GM18511 (cell line): ENCODE measurements at regions not wholly inside any gene's neighbourhood (a gene's known extent, or its start where the extent isn't known, plus 50 kb on each side); places are given as distances from the start of the nearest gene placed in this dataset.
"Not testable (repeated sequence)": the region's sequence is repeated elsewhere in the genome, so short reads cannot be mapped to it uniquely, and the experiment has no call there.

Experiments
- ATAC-seq: cut with Tn5 transposase; IDR thresholded peaks from one replicate; pipeline ENCODE4 v1.9.1; 2021; ENCODE audit warnings: mild to moderate bottlenecking, moderate library complexity; ENCODE audit not compliant: unreplicated experiment

DNA sequence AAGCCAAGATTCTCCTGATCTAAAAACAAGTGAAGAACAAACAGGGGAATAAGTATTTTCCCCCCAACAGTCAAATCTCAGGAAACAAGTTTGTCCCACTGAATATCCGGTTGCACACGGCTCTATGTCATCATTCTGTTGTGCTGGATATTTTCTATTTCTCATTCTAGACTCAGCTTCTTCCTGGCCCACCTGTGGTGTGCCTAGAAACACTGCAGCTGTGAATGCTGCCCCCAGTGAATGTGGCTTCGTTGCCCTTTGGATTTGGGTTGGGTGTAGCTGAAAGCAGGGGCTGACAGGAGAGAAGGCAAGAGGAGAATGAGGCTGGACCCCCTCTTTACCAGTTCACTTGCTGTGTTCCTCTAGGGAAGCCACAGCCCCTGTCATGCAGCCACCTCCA, 181.2 kb upstream of the PROK2 start:
- ATAC-seq: no peak

DNA sequence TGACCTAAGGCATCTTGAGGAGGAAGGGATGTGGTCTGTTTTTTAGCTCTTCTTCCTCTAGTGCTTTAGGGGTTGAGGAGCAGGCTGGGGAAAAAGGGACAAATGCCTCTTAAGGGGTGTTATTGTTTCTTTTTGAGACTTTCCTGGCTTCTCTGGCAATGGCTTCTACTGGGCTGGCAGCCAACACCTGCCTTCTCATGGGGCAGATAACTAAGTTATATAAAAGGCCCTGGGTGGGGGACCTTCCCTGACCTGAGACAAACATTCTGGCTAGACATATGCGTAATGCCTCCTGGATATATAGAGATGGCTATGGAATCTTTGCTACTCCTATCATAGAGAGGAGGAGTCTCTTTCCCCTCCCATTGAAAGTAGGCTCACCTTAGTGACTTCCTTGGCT, 179.2 kb upstream of the PROK2 start:
- ATAC-seq: no peak

DNA sequence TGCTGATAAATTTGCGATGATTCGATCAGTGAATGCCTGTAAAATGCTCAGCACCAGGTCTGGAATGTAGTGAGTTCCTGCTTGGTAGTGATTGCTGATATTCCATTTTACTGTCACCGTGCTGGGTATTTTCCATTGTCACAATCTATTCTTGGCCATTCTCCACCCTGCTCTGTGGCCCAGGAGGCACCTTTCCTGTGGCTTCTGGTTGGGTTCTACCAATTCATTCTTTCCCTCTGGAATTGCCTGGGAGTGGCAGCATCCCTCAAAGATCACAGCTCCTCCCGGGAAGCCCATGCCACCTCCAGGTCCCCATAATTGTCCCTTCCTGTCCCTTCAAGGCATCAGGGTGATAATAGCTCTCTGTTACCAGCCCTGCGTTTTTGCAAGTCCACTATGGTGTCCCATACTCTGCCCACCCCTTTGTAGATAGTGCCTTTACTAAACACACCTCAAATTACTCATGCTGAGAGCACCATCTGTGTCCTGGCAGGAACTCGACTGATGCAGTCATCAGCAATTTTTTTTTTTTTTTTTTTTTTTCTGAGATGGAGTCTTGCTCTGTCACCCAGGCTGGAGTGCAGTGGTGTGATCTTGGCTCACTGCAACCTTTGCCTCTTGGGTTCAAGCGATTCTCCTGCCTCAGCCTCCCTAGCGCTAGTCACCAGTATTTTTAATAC, 177.8 kb upstream of the PROK2 start:
- no peak for ATAC-seq

DNA sequence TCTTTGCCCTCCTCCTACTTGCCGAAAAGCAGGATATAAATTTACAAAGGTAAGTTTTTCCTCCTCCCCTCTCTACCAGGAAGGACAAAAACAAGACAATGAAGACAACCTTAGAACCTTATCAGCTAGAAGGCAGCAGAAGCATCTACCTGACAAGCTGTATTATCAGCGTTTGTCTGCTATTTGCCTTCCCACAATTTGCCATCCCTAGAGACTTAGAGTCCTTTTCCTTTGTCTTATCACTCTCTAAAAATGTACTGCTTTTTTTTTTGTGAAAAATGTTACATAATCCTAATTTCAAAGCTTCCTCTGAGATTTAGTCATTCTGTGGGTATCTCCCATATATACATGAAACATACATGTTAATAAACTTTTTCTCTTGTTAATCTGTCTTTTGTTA, 176.9 kb upstream of the PROK2 start:
- ATAC-seq: no peak

DNA sequence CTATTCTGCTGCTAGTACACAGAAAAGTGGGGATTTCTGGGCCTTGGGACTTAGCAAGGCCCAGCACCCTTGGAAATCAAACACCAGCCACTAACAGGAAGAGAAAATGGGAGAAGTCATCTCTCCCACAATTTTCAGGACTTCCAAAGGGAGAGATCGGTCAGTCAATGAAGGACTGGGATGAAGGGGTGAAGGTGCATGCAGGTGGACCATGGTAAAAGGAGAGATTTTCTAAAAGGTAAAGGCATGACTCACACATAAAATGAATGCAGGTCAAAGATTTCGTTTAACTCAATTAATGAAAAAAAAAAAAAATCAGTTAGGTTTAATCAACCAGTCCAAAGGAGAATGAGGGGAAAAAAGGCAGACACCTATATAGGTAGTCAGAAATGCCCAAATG, 176.4 kb upstream of the PROK2 start:
- no peak for ATAC-seq

DNA sequence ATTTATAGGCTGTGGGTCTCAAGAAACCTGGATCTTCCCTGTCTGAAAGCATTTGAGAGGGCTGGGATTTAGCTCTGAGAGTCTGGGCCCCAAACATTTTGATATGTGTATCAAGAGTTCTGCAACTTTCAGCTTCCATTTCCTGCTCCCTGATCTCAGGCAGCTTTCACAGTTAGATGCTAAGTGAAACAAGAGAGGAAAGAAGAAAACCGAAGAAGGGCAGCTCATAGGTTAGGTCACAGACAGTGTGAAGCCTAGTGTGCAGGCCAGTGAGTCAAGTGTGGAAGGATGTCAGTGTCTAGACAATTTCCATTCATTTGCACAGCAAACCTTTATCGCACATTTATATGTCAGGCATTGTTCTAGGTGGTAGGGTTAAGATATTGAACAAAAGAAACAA, 173.6 kb upstream of the PROK2 start:
- ATAC-seq: peak; percentile 58

DNA sequence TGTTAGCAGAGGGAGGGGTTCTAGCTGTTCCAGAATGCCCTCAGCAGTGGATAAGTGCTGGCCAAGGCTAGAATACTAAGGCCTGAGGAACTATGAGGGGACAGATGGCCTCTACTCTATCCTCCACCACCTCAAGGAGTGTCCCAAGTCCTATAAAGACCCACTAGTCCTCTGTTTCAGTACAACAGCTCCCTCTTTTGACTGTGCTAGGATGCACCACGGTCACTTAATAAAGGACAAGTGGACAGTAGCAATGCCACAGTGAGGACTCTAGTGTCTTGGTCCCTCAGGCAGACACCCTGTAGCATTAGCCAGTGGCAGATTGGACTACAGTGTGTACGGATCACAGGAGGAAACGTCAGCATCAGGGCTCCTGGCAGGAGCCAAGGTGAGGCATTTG, 171.8 kb upstream of the PROK2 start:
- no peak for ATAC-seq

DNA sequence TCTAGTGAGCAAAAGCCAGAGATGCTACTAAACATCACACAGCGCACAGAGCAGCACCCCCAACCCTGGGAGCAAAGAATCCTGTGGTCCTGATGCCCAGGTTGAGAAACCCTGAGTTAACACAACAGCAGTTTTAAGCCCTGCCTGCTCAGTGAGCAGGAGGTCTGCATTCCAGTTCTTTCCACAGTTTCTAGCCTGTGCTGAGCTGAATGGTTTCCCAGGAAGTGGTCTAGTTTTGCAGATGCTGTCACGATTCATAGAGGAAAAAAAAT, 171.1 kb upstream of the PROK2 start:
- peak; percentile 14 for ATAC-seq

DNA sequence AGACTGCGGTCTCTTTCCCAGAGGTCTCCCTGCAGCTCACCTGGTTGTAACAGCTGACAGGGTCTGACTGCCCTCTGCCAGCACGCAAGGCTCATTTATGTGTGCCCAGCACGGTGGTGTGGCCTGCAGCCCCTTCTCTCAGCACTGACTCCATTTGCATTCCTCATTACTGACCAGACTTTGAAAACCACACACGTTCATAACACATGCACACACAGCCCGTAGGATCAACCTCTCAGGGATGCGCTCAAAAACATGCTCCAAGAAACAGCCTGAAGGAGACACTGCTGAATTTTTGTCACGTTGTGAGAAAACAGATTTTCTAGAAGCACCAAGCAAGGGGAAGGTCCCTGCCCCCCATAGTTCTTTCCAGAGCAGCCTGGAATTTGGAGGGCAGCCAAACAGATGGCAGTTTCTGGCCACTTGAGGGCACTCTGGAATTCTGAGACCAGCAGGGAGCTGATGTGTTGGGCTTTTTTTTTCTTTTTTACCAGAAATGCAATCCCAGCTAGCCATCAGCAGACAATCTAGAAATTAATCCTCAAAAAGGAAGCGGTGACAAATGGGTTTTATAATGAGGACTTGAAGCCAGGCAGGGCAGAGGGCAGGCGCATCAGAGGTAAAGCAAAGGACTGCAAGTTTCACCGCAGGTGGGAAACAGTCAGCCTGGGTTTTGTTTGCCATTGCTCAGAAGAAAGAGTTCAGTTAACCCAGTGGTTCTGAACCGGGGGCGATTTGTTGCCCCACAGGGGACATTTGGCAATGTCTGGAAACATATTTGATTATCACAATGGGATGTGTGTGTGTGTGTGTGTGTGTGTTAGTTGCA, 170.5 kb upstream of the PROK2 start:
- ATAC-seq: peak; percentile 55

DNA sequence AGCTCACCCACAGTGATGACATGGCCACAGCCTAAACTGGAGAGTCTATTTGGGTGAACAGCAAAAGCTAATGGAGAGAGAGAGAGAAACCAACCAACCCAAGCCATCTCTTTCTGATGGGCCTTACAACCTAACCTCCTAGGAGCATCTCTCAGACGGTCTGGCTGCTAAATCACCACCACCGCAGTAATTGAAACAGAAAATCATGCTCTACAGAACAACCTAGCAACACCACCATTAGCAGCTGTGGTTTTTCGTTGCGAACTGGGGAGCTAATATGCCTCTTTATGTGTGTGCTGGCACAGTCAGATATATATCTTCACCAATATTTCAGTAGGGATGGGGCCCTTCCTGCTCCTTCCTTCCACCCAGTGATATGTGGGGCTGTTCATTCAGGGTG, 166.9 kb upstream of the PROK2 start:
- ATAC-seq: no peak

DNA sequence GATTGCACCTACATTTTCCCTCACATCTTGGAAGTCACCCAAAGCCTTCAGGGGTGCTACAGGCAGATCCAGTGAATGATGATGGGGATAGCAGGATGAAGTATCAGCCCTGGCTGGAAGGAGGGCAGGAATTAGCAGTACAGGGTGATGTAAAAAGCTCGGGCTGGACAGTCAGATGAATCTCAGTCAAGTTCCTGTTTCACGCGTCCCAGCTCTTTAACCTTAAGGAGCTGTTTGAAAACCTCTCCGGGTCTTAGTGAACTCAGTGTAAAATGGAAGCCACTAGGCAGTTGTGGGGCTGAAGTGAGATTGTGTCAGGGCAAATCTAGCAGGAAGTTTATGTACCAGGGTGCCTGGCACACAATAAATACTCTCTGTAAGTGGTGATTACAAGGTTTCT, 166.4 kb upstream of the PROK2 start:
- no peak for ATAC-seq

DNA sequence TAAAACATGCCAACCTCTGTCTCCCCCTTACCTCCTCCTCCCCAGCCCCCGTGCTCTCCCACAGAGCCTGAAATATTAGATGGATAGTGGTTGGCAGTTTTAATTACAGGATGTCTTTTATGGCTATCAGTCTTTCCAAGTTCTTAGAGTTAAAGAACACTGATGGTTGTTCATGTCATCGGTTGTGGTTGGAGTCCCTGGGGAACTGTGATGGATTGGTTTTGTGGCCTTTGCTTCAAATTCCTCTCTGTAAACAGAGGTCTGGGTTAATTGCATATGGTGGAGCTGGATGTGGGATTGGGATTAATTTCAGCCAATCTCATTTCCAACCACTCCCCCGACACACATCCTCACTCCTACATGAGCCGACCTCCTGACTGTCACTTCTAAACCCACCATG, 164.5 kb upstream of the PROK2 start:
- ATAC-seq: no peak

DNA sequence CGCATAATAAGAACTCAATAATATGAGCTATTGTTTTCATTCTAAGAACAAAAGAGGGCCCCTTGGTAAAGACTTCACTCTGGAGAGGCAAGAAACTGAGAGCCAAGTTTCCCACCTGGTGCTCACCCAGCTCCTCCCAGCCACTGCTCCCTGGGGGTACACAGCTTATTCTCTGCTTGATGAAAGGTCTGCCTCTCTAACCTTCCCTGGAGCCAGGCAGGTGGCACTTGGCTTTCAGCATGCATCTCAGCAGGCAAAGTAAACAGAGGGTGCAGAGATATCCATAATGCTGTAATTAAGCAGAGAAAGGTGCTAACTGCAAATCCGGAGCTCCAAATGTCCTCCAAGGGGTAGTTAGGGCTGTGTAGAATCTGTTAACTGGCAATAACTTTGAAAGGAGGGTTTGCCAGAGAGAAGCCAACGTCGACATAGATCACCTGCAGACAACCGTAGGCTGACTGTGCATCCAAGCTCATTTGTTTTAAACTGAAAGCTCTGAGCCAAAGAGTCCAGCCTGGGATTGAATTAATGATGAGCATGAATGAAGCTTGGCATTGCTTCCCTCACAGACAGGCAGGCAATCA, 159.6 kb upstream of the PROK2 start:
- no peak for ATAC-seq

DNA sequence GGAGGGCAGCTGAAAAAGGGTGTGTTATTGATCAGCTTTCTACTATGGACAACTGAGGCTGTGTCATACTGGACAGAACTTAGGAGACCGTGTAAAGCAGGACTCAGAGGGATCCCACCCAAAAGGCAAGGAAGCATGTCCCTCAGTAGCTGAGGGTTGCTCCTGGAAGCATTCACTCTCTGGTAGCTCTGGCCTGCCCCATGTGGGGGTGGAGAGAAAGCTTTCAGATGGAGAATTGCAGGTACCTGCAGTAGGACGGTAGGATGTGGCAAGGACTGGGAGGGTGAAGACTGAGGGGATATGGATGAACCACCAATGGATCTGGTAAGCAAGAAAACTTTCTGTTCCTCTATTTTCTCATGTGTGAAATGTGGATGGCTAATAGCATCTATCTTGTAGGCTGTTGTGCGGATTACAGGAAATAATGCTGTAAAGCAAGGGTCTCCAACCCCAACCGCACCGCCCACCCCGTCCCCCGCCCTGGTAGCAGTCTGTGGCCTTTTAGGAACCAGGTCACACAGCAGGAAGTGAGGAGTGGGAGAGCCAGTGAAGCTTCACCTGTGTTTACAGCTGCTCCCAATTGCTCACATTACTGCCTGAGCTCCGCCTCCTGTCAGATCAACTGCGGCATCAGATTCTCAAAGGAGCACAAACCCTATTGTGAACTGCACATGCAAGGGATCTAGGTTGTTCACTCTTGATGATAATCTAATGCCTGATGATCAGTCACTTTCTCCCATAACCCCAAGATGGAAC, 157.7 kb upstream of the PROK2 start:
- no peak for ATAC-seq

DNA sequence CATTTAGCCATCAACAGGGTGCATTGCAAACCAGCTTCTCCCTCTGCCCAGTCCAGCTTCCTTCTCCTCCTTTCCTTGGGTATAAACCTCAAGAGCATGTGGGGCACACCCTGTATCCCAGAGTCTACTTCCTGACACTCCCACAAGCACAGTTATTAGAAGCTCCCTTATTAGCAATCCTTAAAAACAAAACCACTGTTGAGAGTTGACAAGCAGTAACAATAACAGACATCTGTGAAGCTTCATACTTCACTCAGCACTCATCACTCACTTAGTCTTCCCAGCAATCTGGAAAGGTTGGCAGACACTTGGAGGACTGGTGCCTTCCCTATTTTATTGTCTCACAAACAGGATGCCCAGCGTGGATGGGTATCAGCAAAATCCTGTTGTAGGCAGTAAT, 155.5 kb upstream of the PROK2 start:
- no peak for ATAC-seq

DNA sequence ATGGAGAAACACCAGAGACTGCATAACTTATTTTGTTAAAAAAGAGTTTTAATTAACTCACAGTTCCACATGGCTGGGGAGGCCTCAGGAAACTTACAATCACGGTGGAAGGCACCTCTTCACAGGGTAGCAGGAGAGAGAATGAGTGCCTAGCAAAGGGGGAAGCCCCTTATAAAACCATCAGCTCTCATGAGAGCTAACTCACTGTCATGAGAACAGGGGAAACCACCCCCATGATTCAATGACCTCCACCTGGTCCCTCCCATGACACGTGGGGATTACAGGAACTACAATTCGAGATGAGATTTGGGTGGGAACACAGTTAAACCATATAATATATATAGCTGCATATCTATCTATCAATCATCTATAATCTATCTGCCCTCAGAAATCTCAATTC, 153.1 kb upstream of the PROK2 start:
- not testable (repeated sequence) for ATAC-seq

DNA sequence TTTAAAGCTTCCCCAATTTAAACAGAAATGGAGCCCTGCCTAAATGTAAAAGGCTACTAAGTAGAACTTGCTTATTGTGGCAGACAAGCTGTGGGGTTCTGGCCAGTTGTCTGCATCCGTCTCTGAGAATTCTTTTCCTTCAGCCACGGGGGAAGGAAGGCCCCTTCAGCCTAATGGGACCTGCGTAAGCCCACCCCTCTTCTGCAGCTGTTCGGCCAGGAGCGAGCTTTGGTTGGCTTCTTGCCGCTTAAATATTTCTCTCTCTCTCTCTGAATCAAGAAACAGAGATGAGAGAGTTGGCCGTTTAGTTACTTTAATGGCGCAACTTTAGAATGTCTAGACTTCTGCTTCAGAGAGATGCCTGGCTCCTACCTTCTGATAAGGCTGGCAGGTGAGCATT, 151.7 kb upstream of the PROK2 start:
- ATAC-seq: no peak

DNA sequence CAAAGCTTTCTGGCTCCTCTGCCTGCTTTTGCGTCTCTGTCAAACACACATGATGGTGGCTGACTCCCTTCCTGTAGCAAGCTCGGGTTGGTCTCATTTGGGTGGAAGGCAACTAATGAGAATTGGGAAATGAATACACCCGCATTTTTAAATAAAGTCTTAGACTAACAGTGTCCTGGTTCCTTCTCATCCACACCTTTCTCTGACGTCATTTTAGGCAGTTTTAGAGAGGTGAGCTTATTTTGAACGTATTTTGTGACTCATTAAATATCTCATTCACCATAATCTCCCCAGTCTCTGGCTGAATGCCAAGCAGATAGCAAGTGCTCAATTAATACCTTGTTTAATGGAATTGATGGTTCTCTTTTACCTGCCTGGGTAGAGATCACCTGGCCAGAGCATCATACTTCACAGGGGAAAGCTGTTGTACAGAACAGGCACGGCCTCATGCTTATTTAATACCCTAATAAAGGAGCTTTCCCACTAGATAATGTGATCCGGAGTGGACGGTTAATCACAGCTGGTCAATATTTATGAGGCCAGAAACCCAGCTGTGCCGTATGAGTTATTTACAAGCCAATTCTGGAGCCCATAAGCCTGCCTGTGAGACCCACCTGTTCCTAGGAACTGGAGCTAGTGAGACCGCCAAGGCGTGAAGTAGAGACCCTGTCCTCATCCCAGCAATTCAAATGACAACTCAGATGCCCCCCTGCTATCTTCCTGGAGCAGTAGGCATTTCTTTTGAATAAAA, 149.7 kb upstream of the PROK2 start:
- ATAC-seq: no peak

DNA sequence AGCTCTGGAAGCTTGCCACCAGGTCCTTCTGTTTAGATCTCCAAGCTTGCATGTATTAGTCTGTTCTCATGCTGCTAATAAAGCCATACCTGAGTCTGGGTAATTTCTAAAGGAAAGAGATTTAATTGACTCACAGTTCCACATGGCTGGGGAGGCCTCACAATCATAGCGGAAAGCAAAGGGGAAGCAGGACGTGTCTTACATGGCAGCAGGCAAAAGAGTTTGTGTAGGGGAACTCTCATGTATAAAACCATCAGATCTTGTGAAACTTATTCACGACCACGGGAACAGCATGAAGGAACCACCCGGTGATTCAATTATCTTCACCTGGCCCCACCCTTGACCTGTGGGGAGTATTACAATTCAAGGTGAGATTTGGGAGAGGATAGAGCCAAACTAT, 147.0 kb upstream of the PROK2 start:
- peak; percentile 61 for ATAC-seq

DNA sequence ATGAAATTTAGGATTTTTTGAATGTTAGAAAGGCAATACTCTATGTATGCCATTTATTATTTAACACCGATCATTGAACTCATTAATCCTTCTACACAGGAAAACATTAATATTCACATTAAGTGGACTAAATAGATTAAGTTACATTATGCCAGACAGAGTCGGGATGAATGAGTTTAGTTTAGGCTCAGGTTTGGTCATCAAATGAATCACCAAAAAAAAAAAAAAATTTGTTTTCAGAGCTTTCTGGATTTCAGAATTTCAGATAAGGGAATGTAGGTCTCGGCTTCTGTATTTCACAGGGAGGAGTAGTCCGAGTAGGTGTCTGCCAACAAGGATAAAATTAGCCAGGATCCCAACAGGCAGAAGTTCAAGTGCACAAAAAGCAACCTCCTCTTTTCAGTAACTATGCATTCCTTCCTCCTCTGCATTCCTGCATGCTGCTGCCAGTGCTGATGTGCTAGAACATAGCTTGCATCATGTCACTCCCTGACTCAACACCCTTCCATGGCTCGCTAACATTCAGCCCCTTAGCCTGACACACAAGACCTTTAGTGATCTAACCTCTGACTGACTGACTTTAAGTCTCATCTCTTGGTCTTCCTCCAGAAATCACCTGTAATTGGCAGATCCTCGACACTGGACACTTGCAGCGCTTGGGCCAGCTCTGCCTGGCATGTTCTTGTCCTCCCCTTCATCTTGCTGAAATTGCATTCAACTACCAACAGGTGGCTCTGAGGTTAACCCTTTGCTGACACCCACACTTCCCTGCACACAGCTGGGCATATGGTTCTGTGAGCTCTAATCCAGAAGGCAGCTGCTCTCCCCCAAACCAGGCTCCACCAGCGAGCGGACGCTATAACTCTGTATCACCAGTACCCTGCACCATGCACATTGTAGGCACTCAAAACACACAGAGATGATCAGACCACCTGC, 145.4 kb upstream of the PROK2 start:
- no peak for ATAC-seq
